GM12878 (cell line): ENCODE measurements at regions not wholly inside any gene's neighbourhood (a gene's known extent, or its start where the extent isn't known, plus 50 kb on each side); places are given as distances from the start of the nearest gene placed in this dataset.

Source experiments
- ATAC-seq: fragments of 200-7000 bp; cut with Tn5 transposase; 3 replicates; pipeline ENCODE4 v1.9.1; 2020; ENCODE audit warnings: mild to moderate bottlenecking, moderate library complexity
- BruUV-seq: library from RNA; stranded (reverse); fragments of 400-500 nt; replicated peaks from 2 replicates; lab custom pipeline; 2021; lab: Mats Ljungman, UMichigan
- CTCF ChIA-PET: fragments of 300-600 bp; sonication (Branson Sonifier 250); formaldehyde crosslinking; extraction: SDS; loops from one replicate; lab custom pipeline; 2021; ENCODE audit warnings: inconsistent platforms; lab: Yijun Ruan, JAX
- POLR2A ChIA-PET: fragments of 350-600 bp; formaldehyde crosslinking; extraction: SDS; loops from one replicate; lab custom pipeline; 2021; ENCODE audit warnings: inconsistent platforms; lab: Charles Lee
- RAD21 ChIA-PET: fragments of 300-600 bp; sonication (Branson Sonifier 250); formaldehyde crosslinking; loops from one replicate; lab custom pipeline; 2023; ENCODE audit warnings: antibody characterized with exemption; ENCODE audit not compliant: unreplicated experiment; lab: Charles Lee
- SMC1A ChIA-PET: fragments of 300-600 bp; sonication (Branson Sonifier 250); formaldehyde crosslinking; loops from one replicate; lab custom pipeline; 2023; ENCODE audit not compliant: unreplicated experiment, uncharacterized antibody; lab: Charles Lee
- DNase-seq: peaks from one replicate; pipeline ENCODE4 v3.0.0-alpha.2; 2011; ENCODE audit warnings: low read depth, low spot score
- FAIRE-seq: peaks from 3 replicates; lab custom pipeline; 2011; peaks lifted over from hg19 to GRCh38; lab: Jason Lieb, UNC
- H2AFZ ChIP-seq: 2 replicates; pipeline ENCODE4 v1.6.0; 2011; ENCODE audit warnings: low read depth, low read length, control low read depth; ENCODE audit not compliant: control insufficient read depth
- H3K27ac ChIP-seq: 2 replicates; pipeline ENCODE4 v1.5.1; 2011; ENCODE audit warnings: control low read depth; ENCODE audit not compliant: control insufficient read depth, insufficient read depth
- H3K27me3 ChIP-seq, 2 experiments: replicated peaks in 1 of 2; 2 replicates each; pipeline versions ENCODE4 v1.6.0 to v1.6.1; 2011; ENCODE audit warnings: low read length in 1 of 2; ENCODE audit not compliant: control insufficient read depth in 2 of 2, insufficient read depth in 2 of 2
- H3K36me3 ChIP-seq, 2 experiments: 2 replicates each; pipeline ENCODE4 v1.5.1; 2011; ENCODE audit warnings: low read length in 1 of 2; ENCODE audit not compliant: control insufficient read depth in 2 of 2, insufficient read depth in 2 of 2
- H3K4me1 ChIP-seq: 2 replicates; pipeline ENCODE4 v1.6.1; 2011; ENCODE audit warnings: mild to moderate bottlenecking, low read length, moderate library complexity, mixed read lengths; ENCODE audit not compliant: control insufficient read depth, insufficient read depth
- H3K4me2 ChIP-seq: 2 replicates; pipeline ENCODE4 v1.6.0; 2011; ENCODE audit warnings: control low read depth; ENCODE audit not compliant: control insufficient read depth, insufficient read depth
- H3K4me3 ChIP-seq: fragments of 200-600 bp; sonication (generic); 2 replicates; pipeline ENCODE4 v1.5.1; 2016
- H3K79me2 ChIP-seq: 2 replicates; pipeline ENCODE4 v1.6.0; 2011; ENCODE audit warnings: low read length; ENCODE audit not compliant: control insufficient read depth, insufficient read depth
- H3K9ac ChIP-seq: 2 replicates; pipeline ENCODE4 v1.8.0; 2011; ENCODE audit warnings: low read length, control low read depth, mixed read lengths; ENCODE audit not compliant: control insufficient read depth, insufficient read depth
- H3K9me3 ChIP-seq: replicated peaks from 3 replicates; pipeline ENCODE4 v1.5.1; 2011; ENCODE audit warnings: mild to moderate bottlenecking, low read length; ENCODE audit not compliant: control insufficient read depth, insufficient read depth
- H4K20me1 ChIP-seq: 2 replicates; pipeline ENCODE4 v1.6.0; 2011; ENCODE audit not compliant: control insufficient read depth, insufficient read depth
- ASH2L ChIP-seq: fragments of 300-600, 200-600 bp; sonication (generic); IDR thresholded peaks from 2 replicates; pipeline ENCODE4 v1.6.1; 2017; ENCODE audit warnings: low read depth, mild to moderate bottlenecking, borderline replicate concordance
- BACH1 ChIP-seq: fragments of 450-650 bp; IDR thresholded peaks from 2 replicates; pipeline ENCODE4 v1.6.1; 2017; ENCODE audit warnings: mild to moderate bottlenecking, borderline replicate concordance
- CHD2 ChIP-seq: IDR thresholded peaks from 2 replicates; pipeline ENCODE4 v1.6.1; 2011; ENCODE audit warnings: low read depth, low read length, improper control_type of control experiment, borderline replicate concordance
- E2F8 ChIP-seq: fragments of 450-650 bp; IDR thresholded peaks from 2 replicates; pipeline ENCODE4 v1.6.1; 2018; ENCODE audit warnings: mild to moderate bottlenecking, low read depth, moderate library complexity; ENCODE audit not compliant: partially characterized antibody
- GABPA ChIP-seq: IDR thresholded peaks from 2 replicates; pipeline ENCODE4 v1.6.1; 2014; ENCODE audit warnings: antibody characterized with exemption, low read depth, mild to moderate bottlenecking, inconsistent platforms
- IRF5 ChIP-seq: fragments of 450-650 bp; IDR thresholded peaks from 2 replicates; pipeline ENCODE4 v1.6.1; 2017; ENCODE audit warnings: borderline replicate concordance
- NR2C2 ChIP-seq: IDR thresholded peaks from 2 replicates; pipeline ENCODE4 v1.6.1; 2011; ENCODE audit warnings: borderline replicate concordance, low read depth; ENCODE audit not compliant: control insufficient read depth, insufficient read length
- PAX8 ChIP-seq: fragments of 450-650 bp; IDR thresholded peaks from 2 replicates; pipeline ENCODE4 v1.6.1; 2017; ENCODE audit warnings: mild to moderate bottlenecking, moderate library complexity
- RBBP5 ChIP-seq: fragments of 200-600 bp; sonication (generic); conservative IDR thresholded peaks from 2 replicates; pipeline ENCODE4 v1.6.1; 2016
- RUNX3 ChIP-seq: IDR thresholded peaks from 2 replicates; pipeline ENCODE4 v1.6.1; 2012; ENCODE audit warnings: low read length, inconsistent platforms
- SUPT20H ChIP-seq: IDR thresholded peaks from 2 replicates; pipeline ENCODE4 v1.6.1; 2011; ENCODE audit warnings: low read depth, mild to moderate bottlenecking, low read length, moderate library complexity, borderline replicate concordance; ENCODE audit not compliant: control insufficient read depth
- WRNIP1 ChIP-seq: IDR thresholded peaks from 2 replicates; pipeline ENCODE4 v1.6.1; 2011; ENCODE audit warnings: low read depth, low read length, improper control_type of control experiment, borderline replicate concordance
- YBX1 ChIP-seq: fragments of 450-650 bp; IDR thresholded peaks from 2 replicates; pipeline ENCODE4 v1.6.1; 2016; ENCODE audit warnings: antibody characterized with exemption
- YY1 ChIP-seq: IDR thresholded peaks from 2 replicates; pipeline ENCODE4 v1.6.1; 2011; ENCODE audit warnings: low read depth, mild to moderate bottlenecking, low read length
- ZBED1 ChIP-seq: IDR thresholded peaks from 2 replicates; pipeline ENCODE4 v1.6.1; 2016; ENCODE audit warnings: borderline replicate concordance
- WGBS: methylation state at CpG from one replicate; pipeline ENCODE4 v1.1.6; 2016; ENCODE audit warnings: low lambda C conversion rate; ENCODE audit not compliant: insufficient replicate concordance, insufficient coverage; ENCODE audit errors: missing lambda C conversion rate; 5-methylcytosine and 5-hydroxymethylcytosine counted together
- in situ Hi-C: fragments of 300-500 bp; cut with MboI; formaldehyde crosslinking; loops from 9 replicates; pipeline ENCODE4 v1.14.3; 2018; ENCODE audit warnings: mixed read lengths
- intact Hi-C: fragments of 100-400 bp; cut with micrococcal nuclease; formaldehyde crosslinking; loops from one replicate; pipeline ENCODE4 v1.14.2; 2022; ENCODE audit not compliant: unreplicated experiment

- Histone ChIP-seq H3K36me3 (no peaks in the 10 kb centered on the region), H3K4me1 (no peaks in the 10 kb centered on the region), H3K9me3 (no peaks in the 10 kb centered on the region), H3K27me3 (no peaks in the 10 kb centered on the region), H3K79me2 (no peaks in the 10 kb centered on the region), H3K4me3 (no peak overlapping the region), H3K9ac (no peak overlapping the region), H3K27ac (no peak overlapping the region), H4K20me1 (no peaks in the 10 kb centered on the region), H2AFZ (no peak overlapping the region), H3K4me2 (no peak overlapping the region)
- no TSS peak for BruUV-seq
- TF ChIP-seq CHD2 (no peak), ASH2L (no peak), RBBP5 (no peak)
- FAIRE-seq (no peak), DNase-seq (no peak), ATAC-seq (no peak)
- intact Hi-C loops (no loop called here), in situ Hi-C loops (no loop called here)
- ChIA-PET SMC1A (no interaction called here), CTCF (no interaction called here), RAD21 (no interaction called here), POLR2A (no interaction called here)
- WGBS = 58% methylated on average over 5 of the region's 5 CpGs
Observed at GRCh38 chr6:4511641-4512020, 264.6 kb upstream of the CDYL start.

- no peaks in the 10 kb centered on the region for H3K79me2 ChIP-seq
- no peak overlapping the region for H3K4me3 ChIP-seq
- no peak overlapping the region for H3K4me2 ChIP-seq
- H3K36me3 ChIP-seq = no peaks in the 10 kb centered on the region
- DNase-seq (no peak), FAIRE-seq (no peak), ATAC-seq (no peak)
- no peak overlapping the region for H2AFZ ChIP-seq
- RAD21 ChIA-PET = no interaction called here
- H3K27ac ChIP-seq = no peak overlapping the region
- POLR2A ChIA-PET = no interaction called here
- CTCF ChIA-PET = no interaction called here
- H3K27me3 ChIP-seq = no peaks in the 10 kb centered on the region
- no peaks in the 10 kb centered on the region for H3K4me1 ChIP-seq
- no peaks in the 10 kb centered on the region for H4K20me1 ChIP-seq
- intact Hi-C loops (no loop called here), in situ Hi-C loops (no loop called here)
- WGBS = 38% methylated on average over 14 of the region's 15 CpGs
- BruUV-seq = no TSS peak
- SMC1A ChIA-PET = no interaction called here
- no peak overlapping the region for H3K9ac ChIP-seq
- H3K9me3 ChIP-seq = no peaks in the 10 kb centered on the region
- no peak for TF ChIP-seq IRF5
- no peak for TF ChIP-seq GABPA
- TF ChIP-seq YY1 = no peak
- no peak for TF ChIP-seq YBX1
- no peak for TF ChIP-seq BACH1
- TF ChIP-seq E2F8 = no peak
- TF ChIP-seq WRNIP1 = no peak
- TF ChIP-seq PAX8 = no peak
- no peak for TF ChIP-seq RUNX3
- no peak for TF ChIP-seq NR2C2
- no peak for TF ChIP-seq ZBED1
- TF ChIP-seq SUPT20H = no peak
Observed at GRCh38 chr6:4510906-4511640, 265.1 kb upstream of the CDYL start.
